ENCODE measurements at regions not wholly inside any gene's neighbourhood (a gene's known extent, or its start where the extent isn't known, plus 50 kb on each side); places are given as distances from the start of the nearest gene placed in this dataset.

GRCh38 chr11:103585911-103586310 is 450.5 kb upstream of the DDI1 start:
- TF ChIP-seq CTCF (conservative IDR thresholded peaks at IDR 0.05; ENCODE audit: low read length) = no peak
- TF ChIP-seq EZH2phosphoT487 (IDR thresholded peaks at IDR 0.05; ENCODE audit: borderline replicate concordance, low read depth, low read length) = no peak

All from OCI-LY7 (cell line).